Left lung (tissue), 4 donors: ENCODE measurements at regions not wholly inside any gene's neighbourhood (a gene's known extent, or its start where the extent isn't known, plus 50 kb on each side); places are given as distances from the start of the nearest gene placed in this dataset.

Source experiments
- ATAC-seq: fragments of 200-7000 bp; cut with Tn5 transposase; one replicate; pipeline ENCODE4 v1.9.1; 2020; ENCODE audit warnings: moderate library complexity
- DNase-seq, 4 donors: peaks; one replicate each; pipeline ENCODE4 v3.0.0-alpha.2; 2013 to 2020
- H3K27ac ChIP-seq, 2 donors: fragments of 200-600 bp; sonication (generic) in 1 of 2; one replicate each; pipeline versions ENCODE4 v1.5.0 to v1.8.0; 2020 to 2021
- H3K27me3 ChIP-seq, 2 donors: fragments of 200-600 bp; sonication (generic) in 1 of 2; one replicate each; pipeline versions ENCODE4 v1.5.0 to v1.8.0; 2020 to 2021
- H3K36me3 ChIP-seq, 2 donors: fragments of 200-600 bp; sonication (generic) in 1 of 2; one replicate each; pipeline versions ENCODE4 v1.5.0 to v1.8.0; 2020 to 2021
- H3K4me1 ChIP-seq, 2 donors: fragments of 200-600 bp; one replicate each; pipeline ENCODE4 v1.8.0; 2021
- H3K4me3 ChIP-seq, 2 donors: fragments of 200-600 bp; sonication (generic) in 1 of 2; one replicate each; pipeline versions ENCODE4 v1.5.0 to v1.8.0; 2020 to 2021; ENCODE audit warnings: mild to moderate bottlenecking in 1 of 2
- H3K9me3 ChIP-seq, 2 donors: fragments of 200-600 bp; sonication (generic) in 1 of 2; one replicate each; pipeline versions ENCODE4 v1.5.0 to v1.8.0; 2020 to 2021
- intact Hi-C, 2 donors: fragments of 100-400 bp; cut with DNase I; formaldehyde crosslinking; loops; one replicate each; pipeline versions ENCODE4 v1.11.2 to v1.14.2; 2022
- TF ChIP-seq, protein P1 (sequence below), 2 donors: fragments of 200-600 bp; sonication (generic) in 1 of 2; IDR thresholded peaks; one replicate each; pipeline versions ENCODE4 v1.5.0 to v1.8.0; 2021; ENCODE audit warnings: antibody characterized with exemption in 2 of 2
- donor health status: DM: no; HTN: yes; CAD: no.
- donor health status: DM: no; HTN: no; CAD: no.

DNA sequence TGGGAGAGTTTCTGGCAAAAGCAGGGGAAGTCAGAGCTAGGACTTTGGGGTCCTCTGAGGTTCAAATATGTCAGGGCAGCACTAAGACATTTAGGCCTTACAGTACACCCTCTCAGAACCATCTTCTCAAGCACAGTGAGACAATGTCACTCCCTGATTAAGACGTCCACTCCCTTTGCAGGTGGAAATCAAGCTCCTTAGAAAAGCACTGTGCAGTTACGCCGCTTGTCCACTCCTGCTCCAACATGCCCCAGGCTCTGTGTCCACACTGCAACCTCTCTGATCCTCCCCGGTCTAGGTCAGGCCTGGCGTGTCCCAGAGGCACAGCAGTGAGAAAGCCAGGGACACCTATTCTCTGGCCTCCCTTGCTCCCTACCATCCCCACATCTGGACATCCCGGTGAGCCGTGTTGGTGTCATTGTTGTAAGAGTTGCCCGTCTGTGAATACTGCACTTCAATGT, 528.6 kb upstream of the ID2 start:
- Histone ChIP-seq H3K36me3 (no peaks in the 10 kb centered on the region), H3K9me3 (no peaks in the 10 kb centered on the region), H3K27me3 (no peaks in the 10 kb centered on the region), H3K4me1 (no peaks in the 10 kb centered on the region), H3K27ac (no peak overlapping the region), H3K4me3 (no peak overlapping the region)
- DNase-seq, result no peak
- TF ChIP-seq, protein P1, sequence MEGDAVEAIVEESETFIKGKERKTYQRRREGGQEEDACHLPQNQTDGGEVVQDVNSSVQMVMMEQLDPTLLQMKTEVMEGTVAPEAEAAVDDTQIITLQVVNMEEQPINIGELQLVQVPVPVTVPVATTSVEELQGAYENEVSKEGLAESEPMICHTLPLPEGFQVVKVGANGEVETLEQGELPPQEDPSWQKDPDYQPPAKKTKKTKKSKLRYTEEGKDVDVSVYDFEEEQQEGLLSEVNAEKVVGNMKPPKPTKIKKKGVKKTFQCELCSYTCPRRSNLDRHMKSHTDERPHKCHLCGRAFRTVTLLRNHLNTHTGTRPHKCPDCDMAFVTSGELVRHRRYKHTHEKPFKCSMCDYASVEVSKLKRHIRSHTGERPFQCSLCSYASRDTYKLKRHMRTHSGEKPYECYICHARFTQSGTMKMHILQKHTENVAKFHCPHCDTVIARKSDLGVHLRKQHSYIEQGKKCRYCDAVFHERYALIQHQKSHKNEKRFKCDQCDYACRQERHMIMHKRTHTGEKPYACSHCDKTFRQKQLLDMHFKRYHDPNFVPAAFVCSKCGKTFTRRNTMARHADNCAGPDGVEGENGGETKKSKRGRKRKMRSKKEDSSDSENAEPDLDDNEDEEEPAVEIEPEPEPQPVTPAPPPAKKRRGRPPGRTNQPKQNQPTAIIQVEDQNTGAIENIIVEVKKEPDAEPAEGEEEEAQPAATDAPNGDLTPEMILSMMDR (IDR thresholded peaks at IDR 0.05), result no peak
- ATAC-seq, result no peak
- intact Hi-C loops, result no loop called here

DNA sequence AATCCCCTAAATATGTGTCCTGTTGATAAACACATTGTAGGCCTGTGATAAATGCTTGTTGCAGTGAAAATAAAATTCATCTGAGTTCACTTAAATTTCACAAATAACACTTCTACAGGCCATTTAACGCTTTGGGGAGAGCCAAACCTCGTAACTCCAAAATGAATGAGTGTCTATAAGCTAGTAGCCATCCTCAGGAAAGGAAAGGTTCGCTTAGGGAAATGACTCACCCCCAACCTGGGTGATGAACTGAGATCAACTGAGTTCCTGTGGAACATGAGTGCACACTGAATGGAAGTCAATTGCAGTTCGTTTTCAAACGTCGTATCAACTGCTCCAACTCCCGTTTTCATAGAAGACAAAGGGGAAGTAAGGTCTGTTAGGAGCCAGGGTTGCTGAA, 527.6 kb upstream of the ID2 start:
- ATAC-seq (no peak), DNase-seq (no peak)
- Histone ChIP-seq H3K4me3 (no peak overlapping the region), H3K27me3 (no peaks in the 10 kb centered on the region), H3K36me3 (no peaks in the 10 kb centered on the region), H3K4me1 (no peaks in the 10 kb centered on the region), H3K27ac (no peak overlapping the region), H3K9me3 (no peaks in the 10 kb centered on the region)
- TF ChIP-seq, protein P1 (IDR thresholded peaks at IDR 0.05), result no peak
- intact Hi-C loops, result no loop called here

DNA sequence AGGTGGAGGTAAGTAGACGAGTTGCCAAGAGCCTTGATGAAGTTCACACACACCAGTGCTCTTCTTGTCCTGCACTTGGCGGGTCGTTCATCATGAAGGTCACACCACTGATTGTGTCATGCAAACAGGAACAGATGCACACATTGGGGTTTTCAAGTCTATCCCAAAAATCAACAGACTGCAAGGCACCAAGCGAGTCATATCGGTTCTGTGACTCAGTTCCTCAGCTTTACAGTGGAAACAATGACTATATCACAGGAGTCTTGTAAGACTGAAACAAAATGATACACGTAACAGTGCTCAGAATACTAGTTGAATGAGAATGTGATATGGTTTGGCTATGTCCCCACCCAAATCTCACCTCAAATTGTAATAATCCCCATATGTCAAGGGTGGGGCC, 526.9 kb upstream of the ID2 start:
- DNase-seq (no peak), ATAC-seq (no peak)
- Histone ChIP-seq H3K27me3 (no peaks in the 10 kb centered on the region), H3K4me1 (no peaks in the 10 kb centered on the region), H3K36me3 (no peaks in the 10 kb centered on the region), H3K9me3 (no peaks in the 10 kb centered on the region), H3K4me3 (no peak overlapping the region), H3K27ac (no peak overlapping the region)
- intact Hi-C loops, result no loop called here
- TF ChIP-seq, protein P1 (IDR thresholded peaks at IDR 0.05), result no peak

DNA sequence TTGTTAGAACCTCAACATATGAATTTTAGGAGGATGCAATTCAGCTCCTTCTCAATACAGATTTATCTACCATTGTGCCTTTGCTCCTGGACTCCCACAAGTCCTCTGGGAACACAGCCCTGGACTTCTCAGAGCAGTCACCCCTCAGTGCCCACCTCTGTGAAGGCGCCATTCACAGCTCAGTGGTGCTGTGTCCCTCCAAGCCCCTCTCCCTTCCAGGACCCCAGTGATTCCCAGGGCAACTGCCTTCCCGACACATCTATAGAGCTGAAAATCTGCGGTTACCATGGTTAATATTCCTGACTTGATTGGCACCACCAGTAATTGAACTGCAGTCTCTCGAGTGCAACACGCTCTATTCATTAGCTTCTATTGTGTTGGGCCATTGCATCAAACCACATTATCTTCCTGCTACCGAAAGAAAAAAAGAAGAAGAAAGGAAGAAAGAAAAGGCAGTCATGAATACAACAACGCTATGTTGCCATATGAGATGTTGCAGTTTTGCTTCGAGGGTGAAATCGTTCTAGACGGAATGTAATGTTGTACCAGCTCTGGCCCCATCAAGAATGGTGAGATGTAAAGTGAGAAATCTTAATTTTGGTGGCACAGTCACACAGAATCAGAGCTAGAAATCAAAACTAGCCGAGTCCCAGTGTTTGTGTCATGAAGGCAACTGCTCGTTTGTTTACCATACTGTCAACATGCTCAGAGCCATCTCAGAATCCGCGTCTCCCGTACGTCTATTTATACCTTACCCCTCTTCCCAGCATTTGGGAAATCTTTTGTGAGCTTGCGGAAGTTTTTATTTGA, 524.0 kb upstream of the ID2 start:
- no peaks in the 10 kb centered on the region for H3K36me3 ChIP-seq
- ATAC-seq (no peak), DNase-seq (no peak)
- no peaks in the 10 kb centered on the region for H3K27me3 ChIP-seq
- TF ChIP-seq, protein P1 (IDR thresholded peaks at IDR 0.05), result no peak
- no peaks in the 10 kb centered on the region for H3K9me3 ChIP-seq
- no peak overlapping the region for H3K4me3 ChIP-seq
- H3K27ac ChIP-seq, result no peak overlapping the region
- no peaks in the 10 kb centered on the region for H3K4me1 ChIP-seq
- intact Hi-C loops, result no loop called here

DNA sequence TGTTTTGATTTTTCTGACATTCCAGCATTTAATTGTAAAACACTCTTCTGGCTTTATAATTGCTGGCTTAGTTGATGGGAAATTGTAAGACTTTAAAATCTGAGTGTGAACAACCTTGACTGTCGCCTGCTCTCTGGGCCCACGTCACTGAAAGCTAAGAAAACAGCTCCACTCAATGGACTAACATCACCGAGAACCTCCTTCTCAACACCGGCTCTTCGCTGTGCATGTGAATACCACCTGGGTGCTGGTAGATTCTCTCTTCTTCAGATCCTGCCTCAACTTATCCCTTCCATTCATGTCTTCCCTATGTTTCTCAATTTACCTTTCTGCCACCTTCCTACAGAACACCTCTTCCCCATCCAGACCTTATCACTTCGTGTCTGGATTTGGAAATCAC, 523.1 kb upstream of the ID2 start:
- intact Hi-C loops, result no loop called here

More for the DNA sequence above, 523.1 kb upstream of the ID2 start:
- TF ChIP-seq, protein P1 (IDR thresholded peaks at IDR 0.05), result no peak
- H3K4me3 ChIP-seq, result no peak overlapping the region
- DNase-seq, result no peak
- H3K4me1 ChIP-seq, result no peaks in the 10 kb centered on the region
- no peaks in the 10 kb centered on the region for H3K9me3 ChIP-seq
- H3K27me3 ChIP-seq, result no peaks in the 10 kb centered on the region
- H3K27ac ChIP-seq, result no peak overlapping the region
- no peak for ATAC-seq
- no peaks in the 10 kb centered on the region for H3K36me3 ChIP-seq
